ENCODE measurements at regions not wholly inside any gene's neighbourhood (a gene's known extent, or its start where the extent isn't known, plus 50 kb on each side); places are given as distances from the start of the nearest gene placed in this dataset.
"Not testable (repeated sequence)": the region's sequence is repeated elsewhere in the genome, so short reads cannot be mapped to it uniquely, and the experiment has no call there.

DNA sequence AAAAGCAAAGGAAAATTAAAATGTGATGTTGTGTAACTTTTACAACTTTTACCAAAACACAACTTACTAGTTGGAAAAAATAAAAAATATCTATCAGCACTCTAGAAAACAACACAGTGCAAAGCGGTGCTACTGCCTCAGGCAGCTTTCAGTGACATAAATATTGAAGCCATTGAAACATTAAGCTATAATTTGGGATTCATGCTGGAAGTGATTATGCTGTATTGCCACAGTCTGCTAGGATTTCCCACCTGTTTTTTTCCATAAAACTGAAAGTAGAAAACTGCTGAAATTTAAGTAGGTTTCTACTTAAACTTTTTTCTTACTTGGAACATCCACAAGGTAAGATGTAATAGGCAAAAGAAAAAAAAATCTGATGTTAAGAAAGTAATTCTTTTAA lies 674.4 kb downstream of the KCNT2 start:
- no peak for DNase-seq (ENCODE audit: low read depth in 2 of 2)

DNA sequence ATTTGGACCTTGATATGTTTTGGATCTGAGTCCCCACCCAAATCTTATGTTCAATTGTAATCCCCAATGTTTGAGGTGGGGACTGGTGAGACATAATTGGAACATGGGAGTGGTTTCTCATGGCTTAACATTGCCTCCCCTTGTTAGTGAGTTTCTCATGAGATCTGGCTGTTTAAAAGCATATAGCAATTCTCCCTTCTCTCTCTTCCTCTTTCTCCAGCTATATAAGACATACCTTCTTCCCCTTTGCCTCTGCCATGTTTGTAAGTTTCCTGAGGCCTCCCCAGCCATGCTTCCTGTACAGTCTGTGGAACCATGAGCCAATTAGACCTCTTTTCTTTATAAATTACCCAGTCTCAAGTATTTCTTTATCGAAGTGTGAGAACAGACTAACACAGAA lies 692.4 kb downstream of the KCNT2 start:
- DNase-seq (ENCODE audit: low read depth in 2 of 2) = no peak

DNA sequence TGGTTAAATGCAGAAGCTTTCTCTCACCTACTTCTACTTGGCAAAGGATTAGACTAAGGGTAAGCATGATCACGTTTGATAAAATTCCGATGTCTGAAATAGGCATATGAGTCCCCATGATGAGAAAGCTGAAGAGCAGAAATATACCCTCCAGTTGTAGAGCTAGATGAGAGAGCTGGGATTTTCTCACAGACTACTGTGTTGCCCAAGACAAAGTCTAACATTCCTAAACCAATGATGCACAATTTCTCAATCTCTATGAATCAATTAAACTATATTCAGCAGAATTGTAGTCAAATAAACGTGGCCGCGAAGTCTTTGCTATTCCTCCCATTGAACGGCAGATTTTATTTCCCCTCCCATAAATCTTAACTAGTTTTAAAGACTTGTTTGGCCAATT lies 699.2 kb downstream of the KCNT2 start:
- DNase-seq (ENCODE audit: low read depth in 2 of 2) = no peak

DNA sequence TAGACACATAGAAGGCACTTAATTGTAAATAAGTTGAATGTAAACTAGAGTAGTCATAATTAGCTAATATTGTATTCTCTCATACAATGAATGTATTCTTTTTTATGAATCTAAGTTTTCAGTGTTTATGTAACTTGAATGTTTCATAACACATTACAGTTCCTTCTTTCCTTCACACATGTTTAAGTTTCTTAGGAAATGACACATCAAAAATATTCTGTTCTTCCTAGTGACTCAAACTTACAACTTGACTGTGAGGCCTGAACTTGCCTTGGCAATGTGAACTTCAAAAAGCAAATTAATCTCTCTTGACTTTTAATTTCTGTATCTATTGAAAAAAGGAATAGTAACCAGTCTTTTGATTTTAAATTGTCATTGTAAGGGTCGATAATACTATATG lies 700.1 kb downstream of the KCNT2 start:
- no peak for DNase-seq (ENCODE audit: low read depth in 2 of 2)

DNA sequence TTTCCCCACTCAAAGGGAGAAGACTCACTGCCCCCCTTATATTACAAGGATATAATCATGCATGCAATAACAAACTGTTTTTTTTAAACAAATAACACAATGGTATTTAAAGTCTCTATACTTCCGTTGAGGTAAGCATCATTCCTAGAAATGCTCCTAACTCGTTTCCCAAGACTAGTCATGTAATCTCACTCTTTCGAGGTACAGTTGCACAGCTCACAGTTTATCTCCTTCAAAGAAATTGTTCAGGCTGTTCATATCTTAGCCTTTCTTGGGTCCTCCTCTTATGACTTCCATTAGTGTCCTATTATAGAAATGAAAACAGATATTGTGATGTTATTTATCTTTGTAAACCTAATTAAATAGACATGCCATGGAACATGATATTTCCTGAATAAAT lies 705.0 kb downstream of the KCNT2 start:
- DNase-seq (ENCODE audit: low read depth in 2 of 2) = no peak

DNA sequence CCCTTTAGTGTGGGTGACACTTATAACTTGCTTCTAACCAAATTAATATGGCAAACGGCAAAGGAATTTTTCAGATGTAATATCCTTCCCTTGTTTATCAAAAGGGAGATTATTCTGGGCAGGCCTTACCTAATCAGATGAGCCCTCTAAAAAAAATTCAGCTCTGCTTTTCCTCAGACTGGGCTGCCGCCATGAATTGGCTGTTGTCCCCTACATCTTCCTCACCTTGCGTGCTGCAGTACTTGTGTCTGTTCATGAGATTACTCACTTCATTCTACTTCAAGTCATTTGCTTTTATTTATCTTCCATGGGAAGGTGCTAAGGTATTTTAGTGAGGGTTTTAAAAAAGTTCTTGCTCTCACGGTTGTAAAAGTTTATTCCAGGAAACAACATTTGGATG lies 705.5 kb downstream of the KCNT2 start:
- DNase-seq (ENCODE audit: low read depth in 2 of 2) = no peak

DNA sequence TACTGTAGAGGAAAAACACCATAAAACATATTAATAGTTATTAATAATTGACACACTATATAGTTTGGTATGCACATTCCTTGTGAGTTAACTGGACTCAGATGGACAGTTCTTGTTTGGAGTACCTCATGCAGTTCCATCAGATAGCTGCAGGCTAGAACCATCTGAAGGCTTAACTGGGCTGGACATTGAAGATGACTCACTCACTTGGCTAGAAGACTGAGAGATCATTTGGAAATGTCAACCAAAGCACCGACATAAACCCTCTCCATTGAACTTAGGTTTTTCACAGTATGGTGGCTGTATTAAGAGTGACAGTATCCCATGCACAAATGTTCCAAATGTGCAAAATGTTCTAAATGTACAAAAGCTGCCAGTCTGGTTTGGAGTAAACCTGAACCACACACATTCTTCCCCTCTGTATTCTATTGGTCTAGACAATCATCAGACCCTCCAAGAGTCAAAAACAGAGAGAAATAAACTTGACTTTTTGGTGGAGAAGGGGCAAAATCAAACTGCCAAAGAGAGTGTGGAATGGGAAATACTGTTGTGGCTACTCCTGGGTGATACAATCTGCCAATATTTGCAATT lies 708.4 kb downstream of the KCNT2 start:
- DNase-seq (ENCODE audit: low read depth in 2 of 2) = no peak

DNA sequence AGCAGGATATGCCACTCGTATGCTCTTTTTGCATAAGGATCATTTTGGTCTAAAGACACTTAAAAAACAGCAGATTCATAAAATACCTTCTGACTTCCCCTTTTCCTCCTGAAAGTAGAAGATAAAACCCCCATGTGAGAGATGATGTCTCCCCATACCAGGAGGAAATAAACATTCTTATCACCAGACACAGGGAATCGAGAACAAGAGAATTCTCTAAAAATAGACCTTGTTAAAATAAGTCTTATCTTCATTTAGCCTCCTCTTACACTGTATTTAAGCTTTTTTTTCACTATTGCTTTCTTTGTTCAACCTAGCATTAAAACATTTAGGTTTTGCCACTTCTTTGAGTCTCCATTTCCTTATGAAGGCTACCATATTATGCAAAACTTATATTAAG lies 709.3 kb downstream of the KCNT2 start:
- no peak for DNase-seq (ENCODE audit: low read depth in 2 of 2)

DNA sequence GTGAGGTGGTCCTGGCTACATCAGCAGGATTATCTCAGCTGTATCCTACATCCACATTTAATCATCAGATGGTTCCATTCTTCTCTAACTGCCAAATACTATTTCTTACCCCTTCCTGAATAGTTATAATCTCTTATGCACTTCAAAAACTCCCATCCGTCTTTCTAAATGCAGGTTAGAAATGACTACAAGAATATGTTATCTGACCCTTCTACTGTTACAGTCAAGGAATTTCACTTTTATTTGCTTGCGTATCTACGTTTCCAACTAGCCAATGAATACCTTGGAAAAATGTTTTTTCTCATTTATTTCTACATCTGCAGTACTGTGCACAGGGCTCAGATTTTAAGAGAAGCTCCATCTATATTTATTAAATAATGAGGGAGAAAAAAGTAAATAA lies 709.9 kb downstream of the KCNT2 start:
- no peak for DNase-seq (ENCODE audit: low read depth in 2 of 2)

DNA sequence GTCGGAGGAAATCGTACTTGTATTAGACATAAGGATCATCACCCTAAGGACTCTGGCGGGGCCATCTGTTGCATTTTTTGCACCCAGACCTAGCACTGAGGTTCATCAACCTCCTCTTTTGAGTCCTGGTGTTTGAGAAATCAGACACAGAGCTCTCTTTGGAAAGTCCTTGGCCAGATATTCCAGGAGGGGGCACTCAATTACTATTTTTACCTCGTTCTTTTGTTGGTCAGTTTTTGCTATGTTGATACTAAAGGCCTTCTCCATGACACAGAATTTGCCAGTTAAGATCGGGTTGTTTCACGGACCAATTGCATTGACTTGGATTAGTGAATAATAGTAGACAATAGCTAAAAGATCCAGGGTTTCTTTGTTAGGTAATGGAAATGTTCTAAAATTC lies 711.2 kb downstream of the KCNT2 start:
- no peak for DNase-seq (ENCODE audit: low read depth in 2 of 2)

DNA sequence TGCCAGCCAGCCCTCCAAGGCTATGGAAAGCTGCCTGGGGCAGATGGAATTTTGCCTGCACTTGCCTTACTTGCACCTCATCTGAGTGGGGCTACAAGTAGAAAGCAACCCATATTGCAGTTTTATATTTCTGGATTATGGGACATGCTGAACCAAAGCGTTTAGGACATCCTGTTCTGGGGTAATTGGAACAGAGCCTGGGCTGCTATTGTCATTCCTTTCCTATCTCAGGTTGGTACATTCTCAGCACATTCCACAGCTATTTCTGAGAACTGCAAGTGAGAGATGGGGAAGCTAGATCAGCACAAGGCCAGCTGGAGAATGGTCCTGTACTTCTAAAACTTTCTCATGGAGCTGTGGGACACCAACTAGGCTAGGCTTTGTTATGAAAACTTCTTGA lies 713.8 kb downstream of the KCNT2 start:
- no peak for DNase-seq (ENCODE audit: low read depth in 2 of 2)

DNA sequence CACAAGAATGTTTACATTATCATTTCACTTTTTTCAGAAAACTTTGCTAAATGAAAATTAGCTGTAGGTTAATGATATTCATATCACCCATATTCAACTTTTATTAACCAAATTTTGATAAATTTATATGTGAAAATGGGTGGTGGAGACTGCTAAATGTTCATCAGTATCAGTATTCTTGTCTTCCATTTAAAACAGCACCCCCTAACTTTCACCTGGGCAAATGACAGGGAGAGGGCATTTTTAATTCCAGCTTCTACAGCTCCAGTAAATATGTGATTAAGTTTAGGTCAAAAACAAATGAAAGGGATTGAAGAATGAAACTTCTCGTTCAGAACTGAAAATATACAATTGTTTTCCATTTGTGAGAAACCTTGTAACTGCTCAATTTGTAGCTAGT lies 722.2 kb downstream of the KCNT2 start:
- DNase-seq (ENCODE audit: low read depth in 2 of 2) = no peak

DNA sequence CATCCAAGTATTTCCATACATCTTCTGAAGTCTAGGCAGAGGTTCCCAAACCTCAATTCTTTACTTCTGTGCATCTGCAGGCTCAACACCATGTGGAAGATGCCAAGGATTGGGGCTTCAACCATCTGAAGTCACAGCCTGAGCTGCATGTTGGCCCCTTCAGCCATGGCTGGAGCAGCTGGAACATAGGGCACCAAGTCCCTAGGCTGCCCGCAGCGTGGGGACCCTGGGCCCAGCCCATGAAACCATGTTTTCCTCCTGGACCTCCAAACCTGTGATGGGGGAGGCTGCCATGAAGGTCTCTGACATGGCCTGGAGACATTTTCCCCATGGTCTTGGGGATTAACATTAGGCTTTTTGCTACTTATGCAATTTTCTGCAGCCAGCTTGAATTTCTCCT lies 729.8 kb downstream of the KCNT2 start:
- no peak for DNase-seq (ENCODE audit: low read depth in 2 of 2)

DNA sequence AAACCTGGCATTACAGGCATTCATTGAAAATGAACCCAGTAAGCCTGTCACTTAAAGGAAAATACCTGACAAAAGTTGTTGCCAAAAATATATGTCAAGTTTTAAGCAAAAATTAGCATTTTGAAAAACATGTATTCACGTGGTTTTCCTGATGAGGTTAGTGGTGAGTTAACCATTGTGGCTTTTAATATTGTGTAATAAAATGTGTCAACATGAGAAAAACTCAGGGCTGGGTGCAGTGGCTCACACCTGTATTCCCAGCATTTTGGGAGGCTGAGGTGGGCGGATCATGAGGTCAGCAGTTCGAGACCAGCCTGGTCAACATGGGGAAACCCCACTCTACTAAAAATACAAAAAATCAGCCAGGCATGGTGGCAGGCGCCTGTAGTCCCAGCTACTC lies 731.4 kb downstream of the KCNT2 start:
- no peak for DNase-seq (ENCODE audit: low read depth in 2 of 2)

DNA sequence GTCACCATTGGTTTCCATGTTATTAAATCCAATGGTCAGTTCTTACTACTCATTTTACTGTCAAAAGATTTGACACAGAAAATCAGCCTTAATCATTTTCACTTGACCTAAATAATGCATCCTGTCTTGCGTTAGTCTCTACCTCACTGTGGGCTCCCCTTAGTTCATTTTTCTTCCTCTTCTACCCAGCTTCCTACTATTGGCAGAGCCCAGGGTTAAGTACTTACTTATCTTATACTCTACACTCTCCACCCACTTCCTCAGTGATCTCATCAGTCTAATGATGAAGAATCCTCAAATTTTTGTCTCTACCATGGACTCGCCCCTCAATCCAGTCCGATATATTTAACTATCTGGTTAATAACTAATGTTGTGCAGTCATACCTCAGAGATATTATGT lies 735.9 kb downstream of the KCNT2 start:
- DNase-seq (ENCODE audit: low read depth in 2 of 2) = no peak

DNA sequence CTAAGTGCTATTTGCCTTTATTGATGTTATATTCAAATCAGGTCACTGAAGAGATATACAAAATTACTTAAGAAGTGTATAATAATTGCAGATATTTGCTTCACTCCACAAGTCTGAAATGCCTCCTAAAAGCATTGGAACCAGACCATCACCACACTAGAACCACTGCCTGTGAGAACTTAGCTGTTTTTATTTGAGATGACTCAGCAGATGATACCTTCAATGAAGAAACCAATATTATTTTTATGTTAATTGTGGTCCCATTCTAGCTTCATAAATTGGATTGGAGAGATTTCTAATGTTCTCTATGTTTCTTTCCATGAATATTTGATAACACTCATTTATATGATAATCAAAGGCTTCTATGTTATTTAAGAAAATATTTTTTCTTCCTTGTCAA lies 740.6 kb downstream of the KCNT2 start:
- no peak for DNase-seq (ENCODE audit: low read depth in 2 of 2)

DNA sequence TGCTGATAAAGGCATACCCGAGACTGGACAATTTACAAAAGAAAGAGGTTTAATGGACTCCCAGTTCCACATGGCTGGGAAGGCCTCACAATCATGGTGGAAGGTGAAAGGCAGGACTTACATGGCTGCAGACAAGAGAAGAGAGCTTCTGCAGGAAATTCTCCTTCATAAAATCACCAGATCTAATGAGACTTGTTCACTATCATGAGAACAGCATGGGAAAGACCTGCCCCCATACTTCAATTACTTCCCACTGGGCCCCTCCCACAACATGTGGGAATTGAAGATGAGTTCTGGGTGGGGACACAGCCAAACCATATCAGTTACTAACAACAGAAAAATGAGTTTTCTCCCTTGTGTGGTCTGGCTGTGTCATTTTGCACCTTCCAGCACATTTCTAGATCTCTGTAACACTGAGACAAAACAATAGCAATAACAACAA lies 741.4 kb downstream of the KCNT2 start:
- DNase-seq (ENCODE audit: low read depth in 2 of 2) = no peak

DNA sequence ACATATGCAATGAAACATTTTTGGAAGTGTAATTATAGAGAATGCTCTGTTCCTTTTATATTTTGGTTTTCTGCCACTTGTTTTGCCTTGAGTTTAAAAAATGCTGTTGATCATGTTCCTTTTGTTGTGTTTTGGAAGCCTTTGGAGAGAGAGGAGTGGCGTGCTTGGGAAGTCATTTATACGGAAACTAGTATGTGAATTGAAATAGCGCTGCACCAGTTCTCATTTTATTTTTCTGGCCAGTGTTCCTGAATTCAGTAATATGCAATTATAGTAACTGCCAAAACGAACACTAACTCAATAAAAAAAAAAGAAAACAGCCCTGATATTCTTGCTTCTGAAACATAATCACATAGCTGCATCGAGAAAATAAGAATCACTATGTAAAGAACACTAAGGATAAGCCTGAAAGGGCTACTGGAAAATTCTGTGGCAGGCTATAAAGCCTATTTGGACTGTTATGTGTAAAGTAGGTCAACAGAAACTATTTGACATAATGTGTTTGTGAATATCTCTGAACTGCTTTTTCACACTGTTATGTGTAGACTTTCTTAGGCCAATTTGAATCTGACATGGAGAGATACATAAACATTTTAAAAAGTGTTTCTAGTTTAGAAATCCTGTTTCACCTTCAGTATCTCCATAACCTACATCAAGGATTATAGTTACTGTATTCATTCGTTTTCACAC lies 742.0 kb downstream of the KCNT2 start:
- no peak for DNase-seq (ENCODE audit: low read depth in 2 of 2)

DNA sequence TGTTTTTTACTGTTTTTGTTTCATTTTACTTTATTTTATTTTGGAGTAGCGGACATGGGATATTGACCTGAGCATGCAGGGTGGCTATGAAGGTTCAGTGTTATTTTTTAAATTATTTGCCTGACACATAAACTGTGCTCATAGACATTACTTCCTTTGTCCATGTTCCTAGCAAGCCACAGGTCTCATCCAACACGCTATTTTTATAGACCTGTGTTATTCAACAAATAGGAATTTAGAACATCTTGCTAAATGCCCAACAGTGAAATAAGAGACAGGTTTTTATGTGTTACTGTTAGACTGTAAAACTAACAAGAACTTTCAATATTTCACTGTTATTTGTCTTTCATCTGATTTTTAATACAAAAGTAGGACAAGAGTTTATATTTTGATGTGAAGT lies 756.4 kb downstream of the KCNT2 start:
- no peak for DNase-seq (ENCODE audit: low read depth in 2 of 2)

DNA sequence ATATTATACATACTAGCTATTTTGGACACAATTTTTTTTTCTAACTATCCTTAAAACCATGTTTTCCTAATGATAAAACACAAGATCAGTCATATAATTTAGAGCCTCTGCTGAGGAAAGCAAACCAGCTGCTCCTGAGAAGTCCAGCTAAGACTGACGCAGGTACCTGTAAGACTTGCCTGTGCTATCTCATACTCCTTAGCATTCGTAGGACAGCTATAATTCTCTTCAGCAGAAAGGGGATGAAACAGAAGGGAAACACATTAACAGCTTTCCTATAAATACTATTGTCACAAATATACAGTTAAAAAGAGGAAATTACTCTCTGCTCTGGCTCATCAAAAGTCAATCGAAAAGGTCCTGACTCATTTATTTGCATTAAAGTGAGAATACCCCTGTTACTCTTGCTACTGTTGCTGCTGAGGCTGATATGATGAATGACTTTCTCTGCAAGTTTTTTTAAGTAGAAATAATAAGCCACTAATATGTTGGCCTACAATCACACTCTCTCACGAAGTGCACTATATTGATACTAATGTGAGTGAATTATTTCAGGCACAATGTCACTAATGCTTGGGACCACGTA lies 757.1 kb downstream of the KCNT2 start:
- no peak for DNase-seq (ENCODE audit: low read depth in 2 of 2)

DNA sequence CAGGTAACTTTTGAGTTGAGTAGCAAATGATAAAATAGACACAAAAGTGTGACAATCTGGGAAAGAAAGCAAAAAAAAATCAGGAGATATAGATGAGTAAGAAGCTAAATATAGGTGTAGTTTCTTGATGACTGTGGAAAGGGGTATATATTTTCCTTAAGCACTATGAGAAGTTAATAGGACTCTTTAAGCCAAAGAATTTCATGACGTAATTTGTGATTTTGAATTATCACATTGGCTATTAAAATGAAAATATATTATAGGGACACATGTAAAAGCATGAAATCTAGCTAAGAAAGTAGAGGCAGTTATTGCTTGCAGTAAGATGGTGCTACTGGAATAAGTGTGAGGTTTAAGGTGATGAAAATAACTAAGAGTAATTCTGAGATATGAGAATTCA lies 759.1 kb downstream of the KCNT2 start:
- no peak for DNase-seq (ENCODE audit: low read depth in 2 of 2)

DNA sequence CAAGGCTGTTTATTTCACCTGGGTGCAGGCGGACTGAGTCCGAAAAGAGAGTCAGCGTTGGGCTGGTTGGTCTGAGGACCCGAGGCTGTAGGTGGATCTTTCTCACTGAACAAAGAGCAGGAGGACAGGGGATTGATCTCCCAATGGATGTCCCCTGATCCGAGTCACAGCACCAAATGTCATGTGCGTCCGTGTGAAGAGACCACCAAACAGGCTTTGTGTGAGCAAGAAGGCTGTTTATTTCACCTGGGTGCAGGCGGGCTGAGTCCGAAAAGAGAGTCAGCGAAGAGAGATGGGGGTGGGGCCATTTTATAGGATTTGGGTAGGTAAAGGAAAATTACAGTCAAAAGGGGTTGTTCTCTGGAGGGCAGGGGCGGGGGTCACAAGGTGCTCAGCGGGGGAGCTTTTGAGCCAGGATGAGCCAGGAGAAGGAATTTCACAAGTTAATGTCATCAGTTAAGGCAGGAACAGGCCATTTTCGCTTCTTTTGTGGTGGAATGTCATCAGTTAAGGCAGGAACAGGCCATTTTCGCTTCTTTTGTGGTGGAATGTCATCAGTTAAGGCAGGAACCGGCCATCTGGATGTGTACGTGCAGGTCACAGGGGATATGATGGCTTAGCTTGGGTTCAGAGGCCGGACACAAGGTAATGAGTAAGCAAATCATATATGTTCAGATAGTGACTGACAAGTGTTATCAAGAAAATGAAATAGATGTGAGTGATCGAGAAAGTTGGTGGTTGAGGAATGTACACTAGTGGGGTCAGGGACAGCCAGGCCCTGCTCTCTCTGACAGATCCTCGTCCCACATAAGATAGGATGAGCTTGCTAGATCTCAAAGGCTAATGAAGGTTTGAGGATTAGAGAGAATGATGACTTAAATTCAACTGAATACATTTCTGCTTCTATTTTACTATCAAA lies 760.0 kb downstream of the KCNT2 start:
- DNase-seq (ENCODE audit: low read depth in 2 of 2) = not testable (repeated sequence)

DNA sequence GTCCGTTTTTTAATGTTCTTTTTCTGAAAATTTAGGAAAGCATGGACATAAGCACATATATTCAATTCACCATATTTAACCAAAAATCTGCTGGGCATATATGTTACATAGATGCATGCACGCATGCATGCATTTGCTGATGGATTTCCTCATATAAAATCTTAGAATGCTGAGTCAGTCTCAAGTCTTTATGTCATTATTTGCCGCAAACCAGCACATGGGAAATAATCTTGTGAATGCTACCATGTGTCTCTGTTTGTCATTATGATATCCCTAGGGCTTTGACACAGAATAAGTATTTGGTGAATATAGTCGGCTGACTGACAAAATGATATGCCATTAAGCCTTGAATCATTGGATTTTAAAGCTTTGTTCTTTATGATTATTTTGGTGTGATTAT lies 776.5 kb downstream of the KCNT2 start:
- no peak for DNase-seq (ENCODE audit: low read depth in 2 of 2)
